GM12872 (cell line): ENCODE measurements at regions not wholly inside any gene's neighbourhood (a gene's known extent, or its start where the extent isn't known, plus 50 kb on each side); places are given as distances from the start of the nearest gene placed in this dataset.

Experiments
- CTCF ChIP-seq: IDR thresholded peaks from 3 replicates; pipeline ENCODE4 v1.5.1; 2011; ENCODE audit warnings: low read depth, mild to moderate bottlenecking, low read length, moderate library complexity; ENCODE audit not compliant: insufficient read depth

DNA sequence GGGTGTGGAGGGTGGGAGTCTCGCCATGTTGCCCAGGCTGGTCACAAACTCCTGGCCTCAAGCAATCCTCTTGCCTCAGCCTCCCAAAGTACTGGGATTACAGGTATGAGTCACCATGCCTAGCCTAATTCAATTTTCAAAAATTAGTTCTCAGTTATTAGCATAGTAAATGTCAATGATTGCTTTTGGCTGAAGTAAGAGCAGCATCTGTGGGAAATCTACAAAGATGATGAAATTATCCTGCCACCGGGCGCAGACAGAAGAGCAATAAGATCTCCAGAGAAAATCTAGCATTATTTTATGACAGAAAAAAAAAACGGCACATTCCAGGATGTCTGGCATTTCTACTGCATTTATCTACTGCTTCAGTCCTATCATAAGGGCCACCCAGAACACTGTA is 97.9 kb upstream of the DAAM1 start:
- TF ChIP-seq CTCF: no peak

- TF ChIP-seq CTCF: no peak
Observed at GRCh38 chr14:59091404-59091803, 97.1 kb upstream of the DAAM1 start.

GRCh38 chr14:59091976-59092375 is 96.5 kb upstream of the DAAM1 start:
- no peak for TF ChIP-seq CTCF

- TF ChIP-seq CTCF: no peak
Observed at GRCh38 chr14:59093902-59094301, 94.6 kb upstream of the DAAM1 start.

DNA sequence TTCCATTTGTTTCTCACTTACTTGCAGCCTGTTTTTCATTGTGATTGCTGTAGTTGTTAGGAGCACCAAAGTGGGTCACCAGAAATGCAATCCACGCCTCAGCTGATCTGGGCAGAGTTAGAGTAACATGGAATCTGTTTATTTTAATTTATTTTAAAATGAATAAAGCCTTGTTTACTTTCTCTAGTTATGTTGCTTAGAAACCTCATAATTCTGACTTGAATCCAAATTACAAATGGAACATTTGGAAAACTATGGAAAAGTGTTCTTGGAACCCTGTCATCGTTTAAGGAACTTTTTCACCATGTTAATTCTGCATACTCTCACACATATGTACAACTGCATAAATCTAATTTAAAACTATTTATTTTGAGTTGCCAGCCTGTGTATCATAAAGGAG is 92.2 kb upstream of the DAAM1 start:
- TF ChIP-seq CTCF: no peak

DNA sequence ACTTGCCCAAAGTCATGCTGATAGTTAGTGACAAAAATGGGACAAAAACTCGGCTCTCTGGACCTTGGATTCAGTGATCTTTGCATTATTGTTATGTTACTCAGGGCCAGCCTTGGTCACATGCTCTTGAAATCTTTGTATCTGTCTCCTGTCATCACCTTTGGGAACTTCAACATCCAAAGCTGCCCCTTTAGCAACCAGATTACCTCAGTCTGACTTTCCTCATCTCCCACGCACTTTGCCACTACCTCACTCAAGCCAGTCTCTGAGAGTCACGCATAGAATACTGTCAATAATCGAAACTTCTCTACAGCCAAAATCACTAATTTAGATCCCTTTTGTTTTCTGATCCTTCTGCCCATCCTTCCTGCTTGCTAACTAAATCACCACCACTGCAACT is 90.8 kb upstream of the DAAM1 start:
- TF ChIP-seq CTCF: no peak

- no peak for TF ChIP-seq CTCF
Observed at GRCh38 chr14:59098377-59098776, 90.1 kb upstream of the DAAM1 start.

DNA sequence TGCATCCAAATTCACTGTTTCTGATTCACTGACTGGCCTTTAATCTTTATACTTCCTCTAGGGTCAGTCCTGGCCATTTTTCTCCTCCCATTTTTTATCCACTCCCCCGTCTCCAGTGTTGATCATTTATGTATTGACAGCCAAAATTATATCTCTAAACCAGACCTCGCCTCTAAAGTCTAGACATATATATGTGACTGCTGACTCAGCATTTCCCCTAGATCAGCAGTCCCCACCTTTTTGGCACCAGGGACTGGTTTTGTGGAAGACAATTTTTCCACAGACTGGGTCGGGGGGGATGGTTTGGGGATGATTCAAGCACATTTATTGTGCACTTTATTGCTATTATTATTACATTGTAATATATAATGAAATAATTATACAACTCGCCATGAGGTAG is 88.3 kb upstream of the DAAM1 start:
- no peak for TF ChIP-seq CTCF
